ENCODE measurements at regions not wholly inside any gene's neighbourhood (a gene's known extent, or its start where the extent isn't known, plus 50 kb on each side); places are given as distances from the start of the nearest gene placed in this dataset.

GRCh38 chr7:91378131-91378530 lies 113.9 kb downstream of the FZD1 start:
- no peaks in the 10 kb centered on the region for H3K36me3 Mint-ChIP-seq
- H3K4me1 Mint-ChIP-seq: no peaks in the 10 kb centered on the region
- H3K4me3 ChIP-seq (ENCODE audit: low read length): no peak overlapping the region
- peaks cover 6 to 10% of the 10 kb centered on the region in 2 donors for H3K9me3 Mint-ChIP-seq
- no peaks in the 10 kb centered on the region for H3K36me3 ChIP-seq (ENCODE audit: control insufficient read depth, insufficient read depth, low read length)
- H3K4me3 Mint-ChIP-seq: no peak overlapping the region
- no peaks in the 10 kb centered on the region for H3K27me3 ChIP-seq (ENCODE audit: control insufficient read depth, insufficient read depth, low read length)
- no peaks in the 10 kb centered on the region for H3K27me3 Mint-ChIP-seq (ENCODE audit: low read depth in 2 of 2)
- ATAC-seq (no peak), DNase-seq (no peak)
- no peaks in the 10 kb centered on the region for H3K9me3 ChIP-seq (ENCODE audit: control insufficient read depth, insufficient read depth, low read length)
- H3K27ac ChIP-seq (ENCODE audit: low read length): no peak overlapping the region
- H3K4me1 ChIP-seq (ENCODE audit: control insufficient read depth, insufficient read depth, low read length): no peaks in the 10 kb centered on the region
- no peak overlapping the region for H3K27ac Mint-ChIP-seq
- WGBS (ENCODE audit: insufficient coverage): 92% methylated on average over 2 of the region's 2 CpGs
- TF ChIP-seq CTCF (IDR thresholded peaks at IDR 0.05): no peak
- intact Hi-C loops (cut with micrococcal nuclease): no loop called here

GRCh38 chr7:91379236-91379635 lies 115.0 kb downstream of the FZD1 start:
- Mint-ChIP-seq H3K9me3 (peaks cover 9 to 10% of the 10 kb centered on the region in 2 donors), H3K36me3 (no peaks in the 10 kb centered on the region), H3K27ac (no peak overlapping the region), H3K4me3 (no peak overlapping the region), H3K4me1 (no peaks in the 10 kb centered on the region), H3K27me3 (ENCODE audit: low read depth in 2 of 2) (no peaks in the 10 kb centered on the region)
- TF ChIP-seq CTCF (IDR thresholded peaks at IDR 0.05): no peak
- H3K27ac ChIP-seq (ENCODE audit: low read length): no peak overlapping the region
- WGBS (ENCODE audit: insufficient coverage): 74% methylated on average over 2 of the region's 2 CpGs
- no peaks in the 10 kb centered on the region for H3K4me1 ChIP-seq (ENCODE audit: control insufficient read depth, insufficient read depth, low read length)
- H3K36me3 ChIP-seq (ENCODE audit: control insufficient read depth, insufficient read depth, low read length): no peaks in the 10 kb centered on the region
- no peak for DNase-seq
- no peaks in the 10 kb centered on the region for H3K27me3 ChIP-seq (ENCODE audit: control insufficient read depth, insufficient read depth, low read length)
- intact Hi-C loops (cut with micrococcal nuclease): no loop called here
- H3K9me3 ChIP-seq (ENCODE audit: control insufficient read depth, insufficient read depth, low read length): no peaks in the 10 kb centered on the region
- ATAC-seq: no peak
- H3K4me3 ChIP-seq (ENCODE audit: low read length): no peak overlapping the region

DNA sequence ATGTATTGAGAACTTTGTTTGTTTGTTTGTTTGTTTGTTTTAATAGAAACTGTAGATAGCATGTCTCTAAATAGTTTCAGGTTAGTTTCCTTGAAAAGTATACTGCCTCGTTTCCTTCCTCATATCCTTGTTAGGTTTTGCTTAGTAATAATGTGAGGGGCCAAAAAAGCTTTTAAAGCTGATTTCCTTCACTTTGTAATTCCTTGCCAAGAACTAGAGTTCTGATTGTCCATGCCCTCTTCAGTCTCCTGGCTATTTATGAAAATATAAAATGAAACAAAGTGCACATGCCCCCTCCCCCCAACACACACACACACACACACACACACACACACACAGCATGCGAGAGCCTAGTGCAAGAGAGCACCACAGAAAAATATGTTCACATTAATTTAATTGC lies 115.8 kb downstream of the FZD1 start:
- no CpG with 5 or more reads among the region's 2 CpGs for WGBS (ENCODE audit: insufficient coverage)
- H3K9me3 ChIP-seq (ENCODE audit: control insufficient read depth, insufficient read depth, low read length): no peaks in the 10 kb centered on the region
- no peaks in the 10 kb centered on the region for H3K27me3 ChIP-seq (ENCODE audit: control insufficient read depth, insufficient read depth, low read length)
- Mint-ChIP-seq H3K27ac (no peak overlapping the region), H3K4me3 (no peak overlapping the region), H3K4me1 (no peaks in the 10 kb centered on the region), H3K27me3 (ENCODE audit: low read depth in 2 of 2) (no peaks in the 10 kb centered on the region), H3K36me3 (no peaks in the 10 kb centered on the region), H3K9me3 (peaks cover 8 to 12% of the 10 kb centered on the region in 2 donors)
- ATAC-seq (no peak), DNase-seq (no peak)
- H3K4me1 ChIP-seq (ENCODE audit: control insufficient read depth, insufficient read depth, low read length): no peaks in the 10 kb centered on the region
- TF ChIP-seq CTCF (IDR thresholded peaks at IDR 0.05): no peak
- H3K27ac ChIP-seq (ENCODE audit: low read length): no peak overlapping the region
- no peak overlapping the region for H3K4me3 ChIP-seq (ENCODE audit: low read length)
- intact Hi-C loops (cut with micrococcal nuclease): no loop called here
- H3K36me3 ChIP-seq (ENCODE audit: control insufficient read depth, insufficient read depth, low read length): no peaks in the 10 kb centered on the region

- Histone ChIP-seq H3K36me3 (ENCODE audit: control insufficient read depth, insufficient read depth, low read length) (no peaks in the 10 kb centered on the region), H3K27me3 (ENCODE audit: control insufficient read depth, insufficient read depth, low read length) (no peaks in the 10 kb centered on the region), H3K4me3 (ENCODE audit: low read length) (no peak overlapping the region), H3K9me3 (ENCODE audit: control insufficient read depth, insufficient read depth, low read length) (no peaks in the 10 kb centered on the region), H3K4me1 (ENCODE audit: control insufficient read depth, insufficient read depth, low read length) (no peaks in the 10 kb centered on the region), H3K27ac (ENCODE audit: low read length) (no peak overlapping the region)
- Mint-ChIP-seq H3K36me3 (no peaks in the 10 kb centered on the region), H3K4me1 (no peaks in the 10 kb centered on the region), H3K27ac (no peak overlapping the region), H3K9me3 (peaks cover 11 to 12% of the 10 kb centered on the region in 2 donors), H3K27me3 (ENCODE audit: low read depth in 2 of 2) (no peaks in the 10 kb centered on the region), H3K4me3 (no peak overlapping the region)
- ATAC-seq: no peak
- no peak for TF ChIP-seq CTCF (IDR thresholded peaks at IDR 0.05)
- intact Hi-C loops (cut with micrococcal nuclease): no loop called here
- no peak for DNase-seq
- WGBS (ENCODE audit: insufficient coverage): 86% methylated on average over 7 of the region's 7 CpGs
These were observed 119.0 kb downstream of the FZD1 start for GRCh38 chr7:91383053-91383904.

Data from natural killer cell (primary cell).